ENCODE measurements at regions not wholly inside any gene's neighbourhood (a gene's known extent, or its start where the extent isn't known, plus 50 kb on each side); places are given as distances from the start of the nearest gene placed in this dataset.

DNA sequence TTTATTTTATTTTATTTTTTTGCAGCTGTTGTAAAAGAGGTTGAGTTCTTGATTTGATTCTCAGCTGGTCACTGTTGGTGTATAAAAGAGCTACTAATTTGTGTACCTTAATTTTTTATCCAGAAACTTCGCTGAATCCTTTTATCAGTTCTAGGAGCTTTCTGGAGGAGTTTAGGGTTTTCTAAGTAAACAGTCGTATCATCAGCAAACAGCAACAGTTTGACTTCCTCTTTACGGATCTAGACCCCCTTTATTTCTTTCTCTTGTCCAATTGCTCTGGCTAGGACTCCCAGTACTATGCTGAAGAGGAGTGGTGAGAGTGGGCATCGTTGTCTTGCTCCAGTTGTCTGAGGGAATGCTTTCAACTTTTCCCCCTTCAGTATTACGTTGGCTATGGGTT lies 165.8 kb upstream of the KCNMB2 start:
- H4K20me1 ChIP-seq (ENCODE audit: insufficient read depth, low read length) = no peaks in the 10 kb centered on the region
- no peaks in the 10 kb centered on the region for H3K36me3 ChIP-seq (replicated peaks; ENCODE audit: insufficient read depth, low read length)
- no peaks in the 10 kb centered on the region for H3F3A ChIP-seq (ENCODE audit: insufficient read depth, low read length)
- H2AFZ ChIP-seq (ENCODE audit: low read length) = no peak overlapping the region
- TF ChIP-seq EZH2 (optimal IDR thresholded peaks at IDR 0.05; ENCODE audit: low read depth, low read length) (no peak), EZH2phosphoT487 (IDR thresholded peaks at IDR 0.05; ENCODE audit: low read length) (no peak)
- TF ChIP-seq, protein P1, sequence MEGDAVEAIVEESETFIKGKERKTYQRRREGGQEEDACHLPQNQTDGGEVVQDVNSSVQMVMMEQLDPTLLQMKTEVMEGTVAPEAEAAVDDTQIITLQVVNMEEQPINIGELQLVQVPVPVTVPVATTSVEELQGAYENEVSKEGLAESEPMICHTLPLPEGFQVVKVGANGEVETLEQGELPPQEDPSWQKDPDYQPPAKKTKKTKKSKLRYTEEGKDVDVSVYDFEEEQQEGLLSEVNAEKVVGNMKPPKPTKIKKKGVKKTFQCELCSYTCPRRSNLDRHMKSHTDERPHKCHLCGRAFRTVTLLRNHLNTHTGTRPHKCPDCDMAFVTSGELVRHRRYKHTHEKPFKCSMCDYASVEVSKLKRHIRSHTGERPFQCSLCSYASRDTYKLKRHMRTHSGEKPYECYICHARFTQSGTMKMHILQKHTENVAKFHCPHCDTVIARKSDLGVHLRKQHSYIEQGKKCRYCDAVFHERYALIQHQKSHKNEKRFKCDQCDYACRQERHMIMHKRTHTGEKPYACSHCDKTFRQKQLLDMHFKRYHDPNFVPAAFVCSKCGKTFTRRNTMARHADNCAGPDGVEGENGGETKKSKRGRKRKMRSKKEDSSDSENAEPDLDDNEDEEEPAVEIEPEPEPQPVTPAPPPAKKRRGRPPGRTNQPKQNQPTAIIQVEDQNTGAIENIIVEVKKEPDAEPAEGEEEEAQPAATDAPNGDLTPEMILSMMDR (IDR thresholded peaks at IDR 0.05; ENCODE audit: low read length) = no peak
- H3K27me3 ChIP-seq (replicated peaks; ENCODE audit: insufficient read depth, low read length) = no peaks in the 10 kb centered on the region
- no peaks in the 10 kb centered on the region for H3K9me2 ChIP-seq (replicated peaks; ENCODE audit: insufficient read depth, low read length)
- no peak for DNase-seq
- H3K9ac ChIP-seq (ENCODE audit: low read length) = no peak overlapping the region
- no peak overlapping the region for H3K4me2 ChIP-seq (ENCODE audit: low read depth, low read length)
- H3K9me3 ChIP-seq (replicated peaks; ENCODE audit: insufficient read depth, low read length) = no peaks in the 10 kb centered on the region
- no peaks in the 10 kb centered on the region for H3K4me1 ChIP-seq (ENCODE audit: low read length)
- no peak overlapping the region for H3K27ac ChIP-seq (ENCODE audit: low read length)
- no peak overlapping the region for H3K4me3 ChIP-seq (ENCODE audit: low read length)
- H3K79me2 ChIP-seq (ENCODE audit: low read length) = no peaks in the 10 kb centered on the region

DNA sequence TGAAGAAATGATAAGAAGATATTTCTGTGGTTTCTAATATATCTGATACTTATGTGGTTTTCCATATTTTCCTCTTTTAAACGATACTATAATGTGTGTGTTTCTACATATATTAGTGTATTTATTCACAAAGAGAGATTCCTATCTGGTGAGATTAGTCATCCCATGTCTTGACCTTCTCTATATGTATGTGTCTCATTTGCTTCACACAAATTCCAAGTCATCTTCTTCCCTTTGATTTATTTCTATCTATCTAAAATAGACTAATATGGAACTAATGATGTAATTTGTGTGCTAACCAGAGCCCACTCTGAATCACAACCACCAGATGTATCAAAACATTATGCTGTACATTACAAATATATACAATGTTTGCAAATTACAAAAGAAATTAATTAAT lies 154.7 kb upstream of the KCNMB2 start:
- Histone ChIP-seq H2AFZ (ENCODE audit: low read length) (no peak overlapping the region), H3K9ac (ENCODE audit: low read length) (no peak overlapping the region), H3K9me3 (replicated peaks; ENCODE audit: insufficient read depth, low read length) (no peaks in the 10 kb centered on the region), H4K20me1 (ENCODE audit: insufficient read depth, low read length) (no peaks in the 10 kb centered on the region), H3K27ac (ENCODE audit: low read length) (no peak overlapping the region), H3K27me3 (replicated peaks; ENCODE audit: insufficient read depth, low read length) (no peaks in the 10 kb centered on the region), H3K4me2 (ENCODE audit: low read depth, low read length) (no peak overlapping the region), H3K9me2 (replicated peaks; ENCODE audit: insufficient read depth, low read length) (no peaks in the 10 kb centered on the region), H3K36me3 (replicated peaks; ENCODE audit: insufficient read depth, low read length) (no peaks in the 10 kb centered on the region), H3K79me2 (ENCODE audit: low read length) (no peaks in the 10 kb centered on the region), H3F3A (ENCODE audit: insufficient read depth, low read length) (no peaks in the 10 kb centered on the region), H3K4me3 (ENCODE audit: low read length) (no peak overlapping the region), H3K4me1 (ENCODE audit: low read length) (no peaks in the 10 kb centered on the region)
- TF ChIP-seq EZH2 (optimal IDR thresholded peaks at IDR 0.05; ENCODE audit: low read depth, low read length) (no peak), EZH2phosphoT487 (IDR thresholded peaks at IDR 0.05; ENCODE audit: low read length) (no peak)
- TF ChIP-seq, protein P1 (IDR thresholded peaks at IDR 0.05; ENCODE audit: low read length) = no peak
- no peak for DNase-seq

DNA sequence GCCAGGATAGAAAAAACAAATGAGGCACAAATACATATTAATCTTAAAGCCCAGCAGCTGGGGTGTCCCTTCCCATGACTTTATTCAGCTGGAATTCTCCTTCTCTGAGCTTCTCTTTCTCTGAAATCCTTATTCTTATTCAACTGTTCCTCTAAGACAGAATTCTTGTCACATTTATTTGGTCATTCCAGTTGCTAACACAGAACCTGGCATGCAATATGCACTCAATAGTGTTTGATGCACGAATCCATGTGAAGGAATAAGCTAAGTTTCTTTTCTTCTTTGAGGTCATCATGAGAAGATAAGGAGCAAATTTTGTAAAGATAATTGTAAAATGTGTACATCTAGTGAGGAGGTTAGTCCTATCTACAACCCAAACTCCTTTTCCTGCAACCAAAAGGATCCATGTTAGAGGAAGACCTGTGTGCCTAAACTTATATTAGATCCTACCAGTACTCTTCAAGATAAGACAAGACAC lies 154.2 kb upstream of the KCNMB2 start:
- Histone ChIP-seq H3K9me2 (replicated peaks; ENCODE audit: insufficient read depth, low read length) (no peaks in the 10 kb centered on the region), H3K79me2 (ENCODE audit: low read length) (no peaks in the 10 kb centered on the region), H2AFZ (ENCODE audit: low read length) (no peak overlapping the region), H3K27me3 (replicated peaks; ENCODE audit: insufficient read depth, low read length) (no peaks in the 10 kb centered on the region), H3K9me3 (replicated peaks; ENCODE audit: insufficient read depth, low read length) (no peaks in the 10 kb centered on the region), H3K36me3 (replicated peaks; ENCODE audit: insufficient read depth, low read length) (no peaks in the 10 kb centered on the region), H3K4me2 (ENCODE audit: low read depth, low read length) (no peak overlapping the region), H3K4me1 (ENCODE audit: low read length) (no peaks in the 10 kb centered on the region), H3F3A (ENCODE audit: insufficient read depth, low read length) (no peaks in the 10 kb centered on the region), H3K4me3 (ENCODE audit: low read length) (no peak overlapping the region), H3K9ac (ENCODE audit: low read length) (no peak overlapping the region), H4K20me1 (ENCODE audit: insufficient read depth, low read length) (no peaks in the 10 kb centered on the region), H3K27ac (ENCODE audit: low read length) (no peak overlapping the region)
- no peak for DNase-seq
- TF ChIP-seq EZH2phosphoT487 (IDR thresholded peaks at IDR 0.05; ENCODE audit: low read length) (no peak), EZH2 (optimal IDR thresholded peaks at IDR 0.05; ENCODE audit: low read depth, low read length) (no peak)
- TF ChIP-seq, protein P1 (IDR thresholded peaks at IDR 0.05; ENCODE audit: low read length) = no peak

All from MM.1S (cell line).